OCI-LY3 (cell line): ENCODE measurements at regions not wholly inside any gene's neighbourhood (a gene's known extent, or its start where the extent isn't known, plus 50 kb on each side); places are given as distances from the start of the nearest gene placed in this dataset.

Source experiments
- EZH2phosphoT487 ChIP-seq: fragments of 200-600 bp; shearing (Covaris generic); IDR thresholded peaks from 2 replicates; pipeline ENCODE4 v1.6.1; 2018; ENCODE audit warnings: antibody characterized with exemption, mixed run types, low read depth
- TF ChIP-seq, protein P1 (sequence below): fragments of 200-600, 300-600 bp; sonication (generic); IDR thresholded peaks from 2 replicates; pipeline ENCODE4 v1.5.1; 2014; ENCODE audit warnings: antibody characterized with exemption, low read length, low read depth

GRCh38 chrX:117636826-117637225, 479.8 kb downstream of the KLHL13 start:
- TF ChIP-seq, protein P1, sequence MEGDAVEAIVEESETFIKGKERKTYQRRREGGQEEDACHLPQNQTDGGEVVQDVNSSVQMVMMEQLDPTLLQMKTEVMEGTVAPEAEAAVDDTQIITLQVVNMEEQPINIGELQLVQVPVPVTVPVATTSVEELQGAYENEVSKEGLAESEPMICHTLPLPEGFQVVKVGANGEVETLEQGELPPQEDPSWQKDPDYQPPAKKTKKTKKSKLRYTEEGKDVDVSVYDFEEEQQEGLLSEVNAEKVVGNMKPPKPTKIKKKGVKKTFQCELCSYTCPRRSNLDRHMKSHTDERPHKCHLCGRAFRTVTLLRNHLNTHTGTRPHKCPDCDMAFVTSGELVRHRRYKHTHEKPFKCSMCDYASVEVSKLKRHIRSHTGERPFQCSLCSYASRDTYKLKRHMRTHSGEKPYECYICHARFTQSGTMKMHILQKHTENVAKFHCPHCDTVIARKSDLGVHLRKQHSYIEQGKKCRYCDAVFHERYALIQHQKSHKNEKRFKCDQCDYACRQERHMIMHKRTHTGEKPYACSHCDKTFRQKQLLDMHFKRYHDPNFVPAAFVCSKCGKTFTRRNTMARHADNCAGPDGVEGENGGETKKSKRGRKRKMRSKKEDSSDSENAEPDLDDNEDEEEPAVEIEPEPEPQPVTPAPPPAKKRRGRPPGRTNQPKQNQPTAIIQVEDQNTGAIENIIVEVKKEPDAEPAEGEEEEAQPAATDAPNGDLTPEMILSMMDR: no peak
- TF ChIP-seq EZH2phosphoT487: no peak
